ENCODE measurements at regions not wholly inside any gene's neighbourhood (a gene's known extent, or its start where the extent isn't known, plus 50 kb on each side); places are given as distances from the start of the nearest gene placed in this dataset.

- no peak for FAIRE-seq
Measured at GRCh38 chr19:28386066-28386465, 826.9 kb downstream of the UQCRFS1 start.

More at GRCh38 chr19:28386066-28386465, 826.9 kb downstream of the UQCRFS1 start:
- H3K79me2 ChIP-seq (ENCODE audit: control insufficient read depth, insufficient read depth, low read length), result no peaks in the 10 kb centered on the region
- H3K4me1 ChIP-seq (ENCODE audit: control insufficient read depth, extremely low read depth, insufficient read depth, low read length), result no peaks in the 10 kb centered on the region
- H4K20me1 ChIP-seq (replicated peaks; ENCODE audit: control insufficient read depth, extremely low read depth, insufficient read depth, low read length), result no peaks in the 10 kb centered on the region
- intact Hi-C loops (cut with micrococcal nuclease), result no loop called here
- ChIA-PET POLR2A (no interaction called here), CTCF (no interaction called here)
- dilution Hi-C loops (cut with MboI; ENCODE audit: extremely low pct_ligation_motif_present, low sequenced_read_pairs), result no loop called here
- no TSS peak for BruUV-seq (replicated peaks)
- no peak overlapping the region for H3K27ac ChIP-seq (ENCODE audit: insufficient read depth, low read depth, low read length)
- DNase-seq (ENCODE audit: low read depth, low spot score), result no peak
- no peak overlapping the region for H3K4me2 ChIP-seq (ENCODE audit: insufficient read depth, low read length)
- no peaks in the 10 kb centered on the region for H3K27me3 ChIP-seq (ENCODE audit: control insufficient read depth in 2 of 2, insufficient read depth in 2 of 2, low read length in 2 of 2)
- TF ChIP-seq MYC (IDR thresholded peaks at IDR 0.05; ENCODE audit: low read depth, low read length) (no peak), MAX (IDR thresholded peaks at IDR 0.05; ENCODE audit: insufficient read depth, insufficient read length) (no peak), GATA2 (IDR thresholded peaks at IDR 0.05; ENCODE audit: insufficient read depth, insufficient read length, low read depth, low read length) (no peak), POLR2A (IDR thresholded peaks at IDR 0.05; ENCODE audit: low read depth, low read length) (no peak), EZH2 (IDR thresholded peaks at IDR 0.05; ENCODE audit: borderline replicate concordance, low read depth, low read length, severe bottlenecking) (no peak), FOS (IDR thresholded peaks at IDR 0.05; ENCODE audit: borderline replicate concordance, insufficient read depth, low read length) (no peak), CTCF (IDR thresholded peaks at IDR 0.05; ENCODE audit: extremely low read depth in 1 of 2, insufficient read depth in 1 of 2, low read depth in 1 of 2, low read length in 2 of 2) (no peak), JUN (IDR thresholded peaks at IDR 0.05; ENCODE audit: borderline replicate concordance, insufficient read depth, insufficient read length, low read depth) (no peak), POLR2AphosphoS5 (IDR thresholded peaks at IDR 0.05; ENCODE audit: insufficient read depth, low read depth, low read length) (no peak)
- no peak overlapping the region for H3K9ac ChIP-seq (replicated peaks; ENCODE audit: extremely low read depth, insufficient read depth, low read length)
- H3K9me1 ChIP-seq (replicated peaks; ENCODE audit: control insufficient read depth, extremely low read depth, insufficient read depth, low read length), result no peaks in the 10 kb centered on the region
- H3K36me3 ChIP-seq (ENCODE audit: control insufficient read depth in 2 of 2, extremely low read depth in 1 of 2, insufficient read depth in 2 of 2, low read length in 2 of 2), result no peaks in the 10 kb centered on the region
- H2AFZ ChIP-seq (ENCODE audit: low read depth, low read length), result no peak overlapping the region
- peaks cover 1% of the 10 kb centered on the region for H3K9me3 ChIP-seq (replicated peaks; ENCODE audit: control insufficient read depth, insufficient read depth, low read length)
- no peak overlapping the region for H3K4me3 ChIP-seq (replicated peaks in 1 of 3; ENCODE audit: insufficient read depth in 1 of 3, low read depth in 1 of 3, low read length in 3 of 3)

Measured in endothelial cell of umbilical vein (primary cell).